Epithelial cell of esophagus (primary cell): ENCODE measurements at regions not wholly inside any gene's neighbourhood (a gene's known extent, or its start where the extent isn't known, plus 50 kb on each side); places are given as distances from the start of the nearest gene placed in this dataset.

ENCODE experiments used
- DNase-seq: peaks from one replicate; pipeline ENCODE4 v3.0.0; 2010; ENCODE audit warnings: low read depth
- H3K4me3 ChIP-seq: 2 replicates; pipeline ENCODE4 v1.5.1; 2011; ENCODE audit warnings: mild to moderate bottlenecking, low read length, control low read depth
- CTCF ChIP-seq: IDR thresholded peaks from 2 replicates; pipeline ENCODE4 v1.5.1; 2011; ENCODE audit warnings: low read depth, mild to moderate bottlenecking, low read length, control low read depth, inconsistent platforms; ENCODE audit not compliant: insufficient read depth; ENCODE audit errors: missing control alignments

- peak; percentile 13 for DNase-seq
- TF ChIP-seq CTCF: no peak
Measured at GRCh38 chr6:11384531-11385309, 152.3 kb upstream of the NEDD9 start.

DNA sequence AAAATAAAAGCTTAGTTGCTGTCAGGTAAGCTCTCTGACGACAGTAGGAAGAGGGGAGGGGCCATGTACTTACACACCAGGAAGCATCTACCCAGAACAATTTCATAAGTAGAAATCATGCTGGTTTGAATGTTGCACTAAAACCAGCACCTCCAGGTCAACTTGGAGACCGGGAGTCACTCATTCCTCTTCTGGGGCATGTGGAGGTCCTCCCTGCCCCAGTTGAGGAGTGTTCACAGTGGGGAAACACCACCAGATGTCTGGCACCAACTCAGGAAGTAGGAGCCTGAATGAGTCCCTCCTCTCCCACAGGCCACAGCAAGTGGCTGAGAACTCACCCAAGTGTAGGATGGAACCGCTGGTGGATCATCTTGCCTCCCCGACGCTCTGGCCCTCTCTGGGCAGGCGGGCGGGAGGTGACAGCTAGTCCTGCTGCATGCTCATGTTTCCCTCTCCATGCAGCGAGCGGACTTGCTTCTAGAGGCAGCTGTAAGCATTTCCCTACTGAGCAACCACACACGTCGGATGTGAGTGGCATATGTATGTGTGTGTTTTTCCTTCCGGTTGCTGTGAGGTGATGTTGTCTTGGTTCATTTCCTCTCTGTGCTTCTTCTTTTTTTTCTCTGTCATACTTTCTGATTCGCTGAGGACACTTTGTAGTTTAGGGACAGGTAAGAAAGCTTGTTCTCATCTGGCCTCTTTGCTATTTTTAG, 149.5 kb upstream of the NEDD9 start:
- DNase-seq: no peak
- no peak for TF ChIP-seq CTCF
- no peak overlapping the region for H3K4me3 ChIP-seq

More at GRCh38 chr6:11384531-11385309, 152.3 kb upstream of the NEDD9 start:
- no peak overlapping the region for H3K4me3 ChIP-seq

- DNase-seq: no peak
- H3K4me3 ChIP-seq: no peak overlapping the region
- no peak for TF ChIP-seq CTCF
Measured at GRCh38 chr6:11380969-11381744, 148.7 kb upstream of the NEDD9 start.

- no peak for TF ChIP-seq CTCF
- DNase-seq: no peak
- H3K4me3 ChIP-seq: no peak overlapping the region
Measured at GRCh38 chr6:11380549-11380948, 148.1 kb upstream of the NEDD9 start.

- DNase-seq: no peak
- no peak overlapping the region for H3K4me3 ChIP-seq
- TF ChIP-seq CTCF: no peak
Measured at GRCh38 chr6:11379805-11380204, 147.3 kb upstream of the NEDD9 start.

- no peak overlapping the region for H3K4me3 ChIP-seq
- DNase-seq: no peak
- no peak for TF ChIP-seq CTCF
Measured at GRCh38 chr6:11378639-11379038, 146.2 kb upstream of the NEDD9 start.
